Keratinocyte (primary cell): ENCODE measurements at regions not wholly inside any gene's neighbourhood (a gene's known extent, or its start where the extent isn't known, plus 50 kb on each side); places are given as distances from the start of the nearest gene placed in this dataset.

Source experiments
- EZH2 ChIP-seq: IDR thresholded peaks from one replicate; pipeline ENCODE4 v1.6.1; 2012; ENCODE audit warnings: inconsistent platforms, mild to moderate bottlenecking, low read length, moderate library complexity
- TF ChIP-seq, protein P1 (sequence below), 3 experiments: IDR thresholded peaks in 1 of 3; conservative IDR thresholded peaks in 1 of 3; optimal IDR thresholded peaks in 1 of 3; 2 replicates in 2 of 3; 3 replicates in 1 of 3; pipeline versions ENCODE3 to v1.5.1; 2011; ENCODE audit warnings: low read length in 3 of 3, mild to moderate bottlenecking in 3 of 3, moderate library complexity in 2 of 3, control low read depth in 1 of 3, inconsistent platforms in 1 of 3; ENCODE audit not compliant: insufficient read depth in 2 of 3; ENCODE audit errors: extremely low read depth in 1 of 3

DNA sequence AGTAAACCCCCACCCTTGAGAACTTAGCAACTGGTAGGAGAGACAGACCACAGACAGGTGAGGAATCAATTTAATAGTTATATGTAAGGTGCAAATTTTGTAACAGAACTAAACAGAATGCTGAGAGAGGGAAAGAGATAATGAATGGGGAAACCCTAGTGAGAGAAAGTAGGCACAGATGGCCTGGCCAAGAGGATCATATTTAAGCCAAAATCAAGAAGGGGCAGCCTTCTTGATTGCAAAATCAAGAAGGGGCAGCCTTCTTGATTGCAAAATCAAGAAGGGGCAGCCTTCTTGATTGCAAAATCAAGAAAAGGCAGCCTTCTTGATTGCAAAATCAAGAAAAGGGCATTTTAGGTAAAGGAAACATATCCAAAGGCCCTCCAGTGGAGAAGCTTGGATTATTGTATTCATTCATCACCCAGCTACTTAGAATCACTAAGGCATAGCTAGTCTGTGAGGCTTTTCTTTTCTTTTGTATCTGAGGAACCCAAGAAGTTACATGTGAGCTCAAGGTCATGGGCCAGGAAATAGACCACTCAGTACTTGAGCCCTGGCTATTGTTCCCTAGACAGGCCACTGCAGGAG, 190.6 kb downstream of the CYLD start:
- TF ChIP-seq, protein P1, sequence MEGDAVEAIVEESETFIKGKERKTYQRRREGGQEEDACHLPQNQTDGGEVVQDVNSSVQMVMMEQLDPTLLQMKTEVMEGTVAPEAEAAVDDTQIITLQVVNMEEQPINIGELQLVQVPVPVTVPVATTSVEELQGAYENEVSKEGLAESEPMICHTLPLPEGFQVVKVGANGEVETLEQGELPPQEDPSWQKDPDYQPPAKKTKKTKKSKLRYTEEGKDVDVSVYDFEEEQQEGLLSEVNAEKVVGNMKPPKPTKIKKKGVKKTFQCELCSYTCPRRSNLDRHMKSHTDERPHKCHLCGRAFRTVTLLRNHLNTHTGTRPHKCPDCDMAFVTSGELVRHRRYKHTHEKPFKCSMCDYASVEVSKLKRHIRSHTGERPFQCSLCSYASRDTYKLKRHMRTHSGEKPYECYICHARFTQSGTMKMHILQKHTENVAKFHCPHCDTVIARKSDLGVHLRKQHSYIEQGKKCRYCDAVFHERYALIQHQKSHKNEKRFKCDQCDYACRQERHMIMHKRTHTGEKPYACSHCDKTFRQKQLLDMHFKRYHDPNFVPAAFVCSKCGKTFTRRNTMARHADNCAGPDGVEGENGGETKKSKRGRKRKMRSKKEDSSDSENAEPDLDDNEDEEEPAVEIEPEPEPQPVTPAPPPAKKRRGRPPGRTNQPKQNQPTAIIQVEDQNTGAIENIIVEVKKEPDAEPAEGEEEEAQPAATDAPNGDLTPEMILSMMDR (optimal IDR thresholded peaks at IDR 0.05 in 1 of 3, IDR thresholded peaks at IDR 0.05 in 1 of 3, conservative IDR thresholded peaks at IDR 0.05 in 1 of 3; ENCODE audit: extremely low read depth in 1 of 3, insufficient read depth in 2 of 3, low read length in 3 of 3): no peak
- no peak for TF ChIP-seq EZH2
